Nephron progenitor cell (in vitro differentiated cells): ENCODE measurements at regions not wholly inside any gene's neighbourhood (a gene's known extent, or its start where the extent isn't known, plus 50 kb on each side); places are given as distances from the start of the nearest gene placed in this dataset.

Source experiments
- DNase-seq: peaks from one replicate; pipeline ENCODE4 v3.0.0; 2021
- H3K27ac Mint-ChIP-seq: 2 replicates; pipeline ENCODE4 v1.8.0; 2021; ENCODE audit warnings: mild to moderate bottlenecking, moderate library complexity, mixed read lengths
- H3K27me3 Mint-ChIP-seq: 2 replicates; pipeline ENCODE4 v1.8.0; 2021; ENCODE audit warnings: mild to moderate bottlenecking, low read depth, mixed read lengths; ENCODE audit not compliant: poor library complexity
- H3K36me3 Mint-ChIP-seq: 2 replicates; pipeline ENCODE4 v1.8.0; 2021; ENCODE audit warnings: low read depth, mixed read lengths
- H3K4me1 Mint-ChIP-seq: 2 replicates; pipeline ENCODE4 v1.8.0; 2021; ENCODE audit warnings: mixed read lengths
- H3K4me3 Mint-ChIP-seq: 2 replicates; pipeline ENCODE4 v1.8.0; 2021; ENCODE audit warnings: mild to moderate bottlenecking, moderate library complexity, mixed read lengths
- H3K9me3 Mint-ChIP-seq: 2 replicates; pipeline ENCODE4 v1.8.0; 2021; ENCODE audit warnings: mild to moderate bottlenecking, moderate library complexity, mixed read lengths
- TF ChIP-seq, protein P1 (sequence below): fragments of 200-600 bp; sonication (generic); IDR thresholded peaks from 2 replicates; pipeline ENCODE4 v1.5.0; 2021; ENCODE audit warnings: antibody characterized with exemption

DNA sequence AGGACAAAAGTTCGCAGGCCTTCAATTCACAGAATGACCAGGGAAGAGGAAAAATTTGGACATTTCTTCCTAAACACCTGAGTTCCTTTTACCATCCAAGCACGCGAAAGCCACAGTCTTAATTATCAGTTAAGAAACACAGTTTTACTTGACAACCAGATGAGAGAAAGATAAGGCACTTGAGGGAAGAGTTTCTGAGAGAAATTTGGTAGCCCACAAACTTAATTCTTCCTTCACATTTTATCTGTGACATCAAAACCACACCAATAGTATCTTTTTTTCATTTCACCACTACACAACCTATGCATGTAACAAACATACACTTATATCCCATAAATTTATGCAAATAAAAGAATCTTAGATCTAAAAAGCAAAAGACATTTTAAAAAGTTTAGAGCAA is 326.6 kb downstream of the MZT1 start:
- Mint-ChIP-seq H3K27me3 (no peaks in the 10 kb centered on the region), H3K27ac (no peak overlapping the region), H3K36me3 (no peaks in the 10 kb centered on the region), H3K9me3 (no peaks in the 10 kb centered on the region), H3K4me3 (no peak overlapping the region), H3K4me1 (no peaks in the 10 kb centered on the region)
- DNase-seq = no peak
- TF ChIP-seq, protein P1, sequence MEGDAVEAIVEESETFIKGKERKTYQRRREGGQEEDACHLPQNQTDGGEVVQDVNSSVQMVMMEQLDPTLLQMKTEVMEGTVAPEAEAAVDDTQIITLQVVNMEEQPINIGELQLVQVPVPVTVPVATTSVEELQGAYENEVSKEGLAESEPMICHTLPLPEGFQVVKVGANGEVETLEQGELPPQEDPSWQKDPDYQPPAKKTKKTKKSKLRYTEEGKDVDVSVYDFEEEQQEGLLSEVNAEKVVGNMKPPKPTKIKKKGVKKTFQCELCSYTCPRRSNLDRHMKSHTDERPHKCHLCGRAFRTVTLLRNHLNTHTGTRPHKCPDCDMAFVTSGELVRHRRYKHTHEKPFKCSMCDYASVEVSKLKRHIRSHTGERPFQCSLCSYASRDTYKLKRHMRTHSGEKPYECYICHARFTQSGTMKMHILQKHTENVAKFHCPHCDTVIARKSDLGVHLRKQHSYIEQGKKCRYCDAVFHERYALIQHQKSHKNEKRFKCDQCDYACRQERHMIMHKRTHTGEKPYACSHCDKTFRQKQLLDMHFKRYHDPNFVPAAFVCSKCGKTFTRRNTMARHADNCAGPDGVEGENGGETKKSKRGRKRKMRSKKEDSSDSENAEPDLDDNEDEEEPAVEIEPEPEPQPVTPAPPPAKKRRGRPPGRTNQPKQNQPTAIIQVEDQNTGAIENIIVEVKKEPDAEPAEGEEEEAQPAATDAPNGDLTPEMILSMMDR = no peak

DNA sequence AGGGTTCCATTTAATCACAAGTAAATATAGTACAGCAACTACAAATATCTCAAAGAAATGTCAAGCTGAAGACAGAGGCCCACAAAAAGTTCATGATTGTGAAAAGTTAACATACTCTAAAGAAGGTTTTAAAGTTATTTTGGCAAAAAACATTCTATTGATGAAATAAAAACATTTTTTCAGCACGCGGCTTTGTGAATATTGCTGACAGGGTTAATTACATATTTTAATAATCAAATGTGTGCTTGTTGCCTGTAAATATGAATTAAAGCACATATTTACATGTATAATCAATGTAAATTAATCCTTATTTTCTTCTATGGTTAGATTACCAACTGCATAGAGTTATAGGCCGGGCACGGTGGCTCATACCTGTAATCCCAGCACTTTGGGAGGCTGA is 328.1 kb downstream of the MZT1 start:
- Mint-ChIP-seq H3K4me3 (no peak overlapping the region), H3K27me3 (no peaks in the 10 kb centered on the region), H3K9me3 (no peaks in the 10 kb centered on the region), H3K27ac (no peak overlapping the region), H3K4me1 (no peaks in the 10 kb centered on the region), H3K36me3 (no peaks in the 10 kb centered on the region)
- no peak for DNase-seq
- TF ChIP-seq, protein P1 = no peak

DNA sequence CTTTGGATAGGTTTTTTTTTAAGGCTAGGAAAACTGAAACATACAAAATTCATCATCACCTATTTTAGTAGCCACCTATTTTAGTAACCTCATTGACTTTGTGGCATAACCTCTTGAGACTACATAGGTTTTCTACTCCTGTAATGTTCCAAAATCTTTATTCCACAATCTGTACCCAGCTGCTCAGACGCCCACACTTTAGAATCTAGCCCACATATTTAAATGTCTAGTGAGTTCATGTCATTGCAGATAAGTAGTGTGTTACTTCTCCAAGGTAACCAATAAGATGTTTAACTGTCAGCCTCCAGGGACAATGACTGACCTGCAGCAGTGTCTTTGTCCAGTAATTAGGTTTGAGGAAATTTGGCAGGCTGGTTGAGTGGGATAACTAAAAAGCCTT is 330.2 kb downstream of the MZT1 start:
- TF ChIP-seq, protein P1 = no peak
- no peaks in the 10 kb centered on the region for H3K36me3 Mint-ChIP-seq

DNA sequence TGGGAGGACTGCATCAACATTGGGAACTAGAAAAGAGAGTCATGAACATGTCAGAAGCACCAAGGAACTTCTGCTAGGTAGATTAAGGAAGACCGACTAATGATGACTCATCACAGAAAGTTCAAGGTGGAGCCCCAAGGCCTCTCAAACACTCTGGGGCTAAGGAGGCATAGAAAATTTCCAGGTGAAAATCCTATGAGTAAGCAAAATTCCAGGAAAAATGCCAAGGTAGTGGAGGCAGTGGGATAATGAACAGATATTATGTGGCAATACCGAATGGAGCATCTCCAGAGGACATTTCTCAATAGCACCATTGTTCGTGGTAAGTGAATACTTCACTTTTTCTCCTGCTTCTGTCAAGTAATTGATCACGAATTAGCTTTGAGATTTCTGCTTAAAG is 336.5 kb downstream of the MZT1 start:
- DNase-seq = no peak
- TF ChIP-seq, protein P1 = no peak

More for the DNA sequence above, 330.2 kb downstream of the MZT1 start:
- no peaks in the 10 kb centered on the region for H3K4me1 Mint-ChIP-seq
- no peak overlapping the region for H3K27ac Mint-ChIP-seq
- H3K4me3 Mint-ChIP-seq = no peak overlapping the region
- H3K9me3 Mint-ChIP-seq = no peaks in the 10 kb centered on the region
- H3K27me3 Mint-ChIP-seq = no peaks in the 10 kb centered on the region
- no peak for DNase-seq

DNA sequence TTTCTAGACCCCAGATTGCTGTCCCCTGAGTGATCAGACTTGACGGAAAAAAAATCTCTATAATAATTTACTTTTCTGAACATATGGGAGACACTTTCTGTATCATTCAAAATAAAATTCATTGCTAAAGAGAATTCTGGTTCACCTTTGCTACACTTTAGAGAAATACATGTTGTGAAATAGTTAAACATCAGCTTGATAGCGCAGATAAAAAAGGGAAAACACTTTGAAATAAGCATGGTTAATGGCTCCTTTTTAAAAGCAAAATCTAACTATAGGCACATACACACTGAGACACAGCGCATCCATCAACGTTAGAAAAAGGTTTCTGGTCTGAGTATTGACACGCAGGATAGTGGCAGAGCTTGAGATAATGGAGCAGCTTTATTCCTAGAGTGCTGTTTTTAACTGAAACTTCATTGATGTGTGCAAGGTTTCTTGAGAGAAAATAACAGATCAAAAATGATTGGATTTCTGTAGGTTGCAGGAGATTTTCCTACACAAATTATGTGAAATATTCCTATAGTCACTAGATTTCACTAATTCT is 341.2 kb downstream of the MZT1 start:
- H3K27ac Mint-ChIP-seq = no peak overlapping the region
- H3K27me3 Mint-ChIP-seq = peaks cover 4% of the 10 kb centered on the region
- no peaks in the 10 kb centered on the region for H3K9me3 Mint-ChIP-seq
- DNase-seq = no peak
- H3K36me3 Mint-ChIP-seq = no peaks in the 10 kb centered on the region
- no peaks in the 10 kb centered on the region for H3K4me1 Mint-ChIP-seq
- no peak overlapping the region for H3K4me3 Mint-ChIP-seq
- TF ChIP-seq, protein P1 = no peak

More for the DNA sequence above, 336.5 kb downstream of the MZT1 start:
- H3K36me3 Mint-ChIP-seq = no peaks in the 10 kb centered on the region
- no peak overlapping the region for H3K27ac Mint-ChIP-seq
- no peak overlapping the region for H3K4me3 Mint-ChIP-seq
- H3K27me3 Mint-ChIP-seq = peaks cover 4% of the 10 kb centered on the region
- H3K4me1 Mint-ChIP-seq = no peaks in the 10 kb centered on the region
- H3K9me3 Mint-ChIP-seq = no peaks in the 10 kb centered on the region

DNA sequence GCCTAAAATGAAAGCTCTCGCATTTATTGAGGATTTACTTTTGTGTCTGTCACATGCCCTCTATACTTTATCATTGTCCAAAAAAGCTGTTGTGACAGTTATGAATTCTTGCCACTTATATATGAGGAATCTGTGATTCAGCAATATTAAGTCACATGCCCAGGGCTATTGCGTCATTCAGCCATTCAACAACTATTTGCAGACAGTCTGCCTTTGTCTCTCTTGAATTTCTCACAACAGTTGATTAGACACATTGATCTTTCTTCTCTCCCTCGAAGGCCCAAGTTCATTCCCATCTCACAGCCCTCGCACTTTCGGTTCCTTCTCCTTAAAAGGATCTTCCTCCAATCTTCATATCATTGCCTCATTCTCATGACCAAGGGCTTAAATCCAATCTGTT is 342.6 kb downstream of the MZT1 start:
- Mint-ChIP-seq H3K4me3 (no peak overlapping the region), H3K36me3 (no peaks in the 10 kb centered on the region), H3K4me1 (no peaks in the 10 kb centered on the region), H3K27ac (no peak overlapping the region), H3K27me3 (peaks cover 4% of the 10 kb centered on the region), H3K9me3 (no peaks in the 10 kb centered on the region)
- TF ChIP-seq, protein P1 = no peak
- DNase-seq = no peak
